H1 (cell line): ENCODE measurements at regions not wholly inside any gene's neighbourhood (a gene's known extent, or its start where the extent isn't known, plus 50 kb on each side); places are given as distances from the start of the nearest gene placed in this dataset.

Source experiments
- CTCF ChIA-PET: fragments of 300-600 bp; sonication (Branson Sonifier 250); formaldehyde crosslinking; loops from one replicate; lab custom pipeline; 2021; ENCODE audit not compliant: partially characterized antibody; lab: Charles Lee
- POLR2A ChIA-PET: fragments of 300-600 bp; sonication (Branson Sonifier 250); formaldehyde crosslinking; loops from one replicate; lab custom pipeline; 2021; ENCODE audit warnings: inconsistent platforms; ENCODE audit not compliant: partially characterized antibody; lab: Charles Lee
- DNase-seq, 2 experiments: peaks; one replicate each; pipeline versions ENCODE4 v3.0.0 to v3.0.0-alpha.2; 2010 to 2022; ENCODE audit warnings: low spot score in 2 of 2, low read depth in 1 of 2, mixed read lengths in 1 of 2
- FAIRE-seq: peaks from 2 replicates; lab custom pipeline; 2011; peaks lifted over from hg19 to GRCh38; lab: Jason Lieb, UNC
- H2AFZ ChIP-seq: 2 replicates; pipeline ENCODE4 v1.8.1; 2012; ENCODE audit warnings: low read length, inconsistent platforms
- H2AK5ac ChIP-seq: 2 replicates; pipeline ENCODE4 v1.6.1; 2013; ENCODE audit warnings: low read depth, low read length
- H2BK120ac ChIP-seq: replicated peaks from 2 replicates; pipeline ENCODE3; 2013; ENCODE audit warnings: low read depth, low read length, inconsistent platforms
- H2BK12ac ChIP-seq: 2 replicates; pipeline ENCODE4 v1.6.1; 2013; ENCODE audit warnings: low read depth, low read length
- H2BK15ac ChIP-seq: 2 replicates; pipeline ENCODE4 v1.6.1; 2013; ENCODE audit warnings: low read length
- H2BK20ac ChIP-seq: 2 replicates; pipeline ENCODE4 v1.6.1; 2013; ENCODE audit warnings: low read length
- H2BK5ac ChIP-seq: 2 replicates; pipeline ENCODE4 v1.6.1; 2013; ENCODE audit warnings: low read depth, low read length
- H3K14ac ChIP-seq: 2 replicates; pipeline ENCODE4 v1.6.1; 2013; ENCODE audit warnings: inconsistent platforms; ENCODE audit not compliant: insufficient read length
- H3K18ac ChIP-seq: 2 replicates; pipeline ENCODE4 v1.6.1; 2013; ENCODE audit warnings: low read length; ENCODE audit errors: extremely low read depth
- H3K23ac ChIP-seq: 2 replicates; pipeline ENCODE4 v1.6.1; 2013; ENCODE audit warnings: inconsistent platforms; ENCODE audit not compliant: insufficient read length
- H3K23me2 ChIP-seq: 2 replicates; pipeline ENCODE4 v1.6.1; 2013; ENCODE audit warnings: low read depth, low read length
- H3K27ac ChIP-seq: 2 replicates; pipeline ENCODE4 v1.6.1; 2011; ENCODE audit warnings: low read depth, low read length, inconsistent platforms
- H3K27me3 ChIP-seq, 4 experiments: replicated peaks in 1 of 4; 1 replicate in 1 of 4; 2 replicates in 3 of 4; pipeline versions ENCODE4 v1.6.1 to v1.8.1; 2011 to 2013; ENCODE audit warnings: low read length in 3 of 4, mild to moderate bottlenecking in 3 of 4, inconsistent platforms in 2 of 4, mixed read lengths in 2 of 4, moderate library complexity in 1 of 4; ENCODE audit not compliant: control insufficient read depth in 3 of 4, insufficient read depth in 3 of 4; ENCODE audit errors: extremely low read depth in 1 of 4
- H3K36me3 ChIP-seq, 4 experiments: 2 replicates each; pipeline versions ENCODE4 v1.6.1 to v1.8.1; 2011 to 2013; ENCODE audit warnings: mild to moderate bottlenecking in 4 of 4, low read length in 3 of 4, moderate library complexity in 2 of 4, control low read depth in 1 of 4, inconsistent platforms in 1 of 4; ENCODE audit not compliant: insufficient read depth in 4 of 4, control insufficient read depth in 2 of 4
- H3K4ac ChIP-seq: replicated peaks from 2 replicates; pipeline ENCODE3; 2013; ENCODE audit warnings: low read length, low read depth, mixed read lengths, inconsistent platforms; ENCODE audit not compliant: insufficient read length
- H3K4me1 ChIP-seq, 4 experiments: replicated peaks in 1 of 4; 1 replicate in 1 of 4; 2 replicates in 3 of 4; pipeline versions ENCODE4 v1.6.1 to v1.8.1; 2011 to 2013; ENCODE audit warnings: low read length in 3 of 4, inconsistent platforms in 2 of 4, mixed read lengths in 1 of 4; ENCODE audit not compliant: insufficient read depth in 4 of 4, control insufficient read depth in 3 of 4
- H3K4me2 ChIP-seq, 2 experiments: 2 replicates each; pipeline versions ENCODE4 v1.6.1 to v1.8.1; 2011 to 2013; ENCODE audit warnings: low read depth in 2 of 2, low read length in 2 of 2, control low read depth in 1 of 2, inconsistent platforms in 1 of 2, mild to moderate bottlenecking in 1 of 2; ENCODE audit not compliant: insufficient read depth in 1 of 2
- H3K4me3 ChIP-seq, 4 experiments: fragments of 200-600, 300-600 bp in 1 of 4; sonication (generic), shearing (Covaris generic), sonication (Bioruptor Twin) in 1 of 4; 2 replicates each; pipeline versions ENCODE4 v1.5.1 to v1.8.1; 2011 to 2016; ENCODE audit warnings: low read length in 4 of 4, low read depth in 3 of 4, control low read depth in 2 of 4, inconsistent platforms in 2 of 4, mild to moderate bottlenecking in 2 of 4, mixed read lengths in 1 of 4, moderate library complexity in 1 of 4; ENCODE audit not compliant: insufficient read depth in 2 of 4; ENCODE audit errors: extremely low read depth in 1 of 4
- H3K56ac ChIP-seq: replicated peaks from 2 replicates; pipeline ENCODE3; 2013; ENCODE audit warnings: low read depth, mild to moderate bottlenecking, mixed read lengths, low read length, inconsistent platforms; ENCODE audit not compliant: insufficient read length
- H3K79me1 ChIP-seq: 2 replicates; pipeline ENCODE4 v1.6.1; 2013; ENCODE audit warnings: low read depth, low read length, control low read depth
- H3K79me2 ChIP-seq, 2 experiments: 2 replicates each; pipeline versions ENCODE4 v1.6.1 to v1.8.1; 2012 to 2013; ENCODE audit warnings: low read length in 2 of 2, mild to moderate bottlenecking in 2 of 2, inconsistent platforms in 1 of 2; ENCODE audit not compliant: insufficient read depth in 2 of 2, control insufficient read depth in 1 of 2
- H3K9ac ChIP-seq, 4 experiments: replicated peaks in 1 of 4; 1 replicate in 1 of 4; 2 replicates in 3 of 4; pipeline versions ENCODE4 v1.6.1 to v1.8.1; 2011 to 2013; ENCODE audit warnings: low read depth in 3 of 4, low read length in 3 of 4, control low read depth in 2 of 4, mild to moderate bottlenecking in 2 of 4, moderate library complexity in 2 of 4, inconsistent platforms in 1 of 4; ENCODE audit errors: extremely low read depth in 1 of 4
- H3K9me3 ChIP-seq, 2 experiments: 2 replicates each; pipeline versions ENCODE4 v1.6.1 to v1.8.1; 2012 to 2013; ENCODE audit warnings: mild to moderate bottlenecking in 2 of 2, moderate library complexity in 2 of 2, control low read depth in 1 of 2, inconsistent platforms in 1 of 2, low read depth in 1 of 2, low read length in 1 of 2, mixed read lengths in 1 of 2; ENCODE audit not compliant: insufficient read depth in 2 of 2
- H4K20me1 ChIP-seq, 2 experiments: replicated peaks in 1 of 2; 2 replicates each; pipeline versions ENCODE3 to v1.8.1; 2011 to 2013; ENCODE audit warnings: inconsistent platforms in 2 of 2, low read length in 2 of 2, mild to moderate bottlenecking in 1 of 2; ENCODE audit not compliant: insufficient read depth in 2 of 2, control insufficient read depth in 1 of 2
- H4K5ac ChIP-seq: 2 replicates; pipeline ENCODE4 v1.6.1; 2013; ENCODE audit warnings: low read length, low read depth, mixed read lengths, inconsistent platforms; ENCODE audit not compliant: insufficient read length
- H4K8ac ChIP-seq: 2 replicates; pipeline ENCODE4 v1.8.0; 2013; ENCODE audit warnings: mild to moderate bottlenecking, moderate library complexity, low read length, inconsistent platforms; ENCODE audit not compliant: insufficient read depth; ENCODE audit errors: extremely low read depth
- H4K91ac ChIP-seq: replicated peaks from 2 replicates; pipeline ENCODE3; 2013; ENCODE audit warnings: low read length, mixed read lengths, inconsistent platforms; ENCODE audit not compliant: insufficient read length
- HDAC2 ChIP-seq, 2 experiments: fragments of 300-600 bp in 1 of 2; sonication (generic) in 1 of 2; IDR thresholded peaks; 2 replicates each; pipeline ENCODE4 v1.6.1; 2011 to 2012; ENCODE audit warnings: low read depth in 2 of 2, low read length in 2 of 2, mild to moderate bottlenecking in 2 of 2, moderate library complexity in 2 of 2, borderline replicate concordance in 1 of 2, inconsistent platforms in 1 of 2
- WGBS, 2 experiments: shearing (Covaris generic) in 1 of 2; methylation state at CpG; one replicate each; pipeline versions ENCODE4 v1.1.6 to v1.1.7; 2013 to 2015; ENCODE audit warnings: low lambda C conversion rate in 2 of 2, mixed read lengths in 2 of 2, inconsistent platforms in 1 of 2, low coverage in 1 of 2, missing lambda C conversion rate in 1 of 2; ENCODE audit not compliant: insufficient replicate concordance in 2 of 2, insufficient coverage in 1 of 2, insufficient read length in 1 of 2; ENCODE audit errors: extremely low coverage in 1 of 2, missing lambda C conversion rate in 1 of 2; 5-methylcytosine and 5-hydroxymethylcytosine counted together

DNA sequence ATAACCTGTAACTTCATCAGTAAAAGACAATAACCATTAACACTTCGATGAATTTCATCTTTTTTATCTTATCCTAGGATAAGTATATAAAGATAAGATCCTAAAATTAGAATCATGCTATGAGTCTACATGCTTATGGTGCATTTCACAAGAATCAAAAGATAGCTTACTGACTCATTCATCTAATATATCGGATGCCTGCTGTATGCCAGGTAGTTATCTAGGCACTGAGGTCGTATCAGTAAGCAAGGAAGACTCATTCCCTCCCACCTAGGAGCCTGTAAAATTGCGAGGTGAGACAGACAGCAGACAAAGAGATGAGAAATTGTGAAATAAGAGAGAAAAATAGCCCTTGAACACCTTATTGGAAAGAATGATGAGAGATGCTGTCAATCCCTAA, 240.6 kb upstream of the ADAMTSL1 start:
- ChIA-PET POLR2A (no interaction called here), CTCF (no interaction called here)
- H3K9ac ChIP-seq: no peak overlapping the region
- H2BK5ac ChIP-seq: no peak overlapping the region
- no peaks in the 10 kb centered on the region for H3K79me1 ChIP-seq
- no peak for DNase-seq
- no peak overlapping the region for H3K56ac ChIP-seq
- H3K18ac ChIP-seq: no peak overlapping the region
- no peak overlapping the region for H4K5ac ChIP-seq
- no peaks in the 10 kb centered on the region for H4K20me1 ChIP-seq
- H3K4me3 ChIP-seq: no peak overlapping the region
- no peak overlapping the region for H2BK20ac ChIP-seq
- no peaks in the 10 kb centered on the region for H3K79me2 ChIP-seq
- no peaks in the 10 kb centered on the region for H3K23me2 ChIP-seq
- H2BK15ac ChIP-seq: no peak overlapping the region
- H3K4me1 ChIP-seq: no peaks in the 10 kb centered on the region
- no peak overlapping the region for H3K4me2 ChIP-seq
- 88% methylated on average over 4 of the region's 4 CpGs; no CpG with 5 or more reads in 1 of the 2 experiments for WGBS, 2 experiments
- no peaks in the 10 kb centered on the region for H3K27me3 ChIP-seq
- no peak overlapping the region for H3K23ac ChIP-seq
- no peak for FAIRE-seq
- no peak overlapping the region for H4K91ac ChIP-seq
- H2BK12ac ChIP-seq: no peak overlapping the region
- no peak overlapping the region for H3K27ac ChIP-seq
- H4K8ac ChIP-seq: no peak overlapping the region
- no peak overlapping the region for H3K4ac ChIP-seq
- no peak overlapping the region; the same call in 1 of the 2 replicates for H2AFZ ChIP-seq
- no peaks in the 10 kb centered on the region for H3K9me3 ChIP-seq
- no peak overlapping the region for H2BK120ac ChIP-seq
- H3K14ac ChIP-seq: no peak overlapping the region
- H3K36me3 ChIP-seq: no peaks in the 10 kb centered on the region
- H2AK5ac ChIP-seq: no peak overlapping the region
- no peak for TF ChIP-seq HDAC2 (IDR thresholded peaks at IDR 0.05; ENCODE audit: borderline replicate concordance in 1 of 2, low read depth in 2 of 2, low read length in 2 of 2)
